ENCODE measurements at regions not wholly inside any gene's neighbourhood (a gene's known extent, or its start where the extent isn't known, plus 50 kb on each side); places are given as distances from the start of the nearest gene placed in this dataset.

DNA sequence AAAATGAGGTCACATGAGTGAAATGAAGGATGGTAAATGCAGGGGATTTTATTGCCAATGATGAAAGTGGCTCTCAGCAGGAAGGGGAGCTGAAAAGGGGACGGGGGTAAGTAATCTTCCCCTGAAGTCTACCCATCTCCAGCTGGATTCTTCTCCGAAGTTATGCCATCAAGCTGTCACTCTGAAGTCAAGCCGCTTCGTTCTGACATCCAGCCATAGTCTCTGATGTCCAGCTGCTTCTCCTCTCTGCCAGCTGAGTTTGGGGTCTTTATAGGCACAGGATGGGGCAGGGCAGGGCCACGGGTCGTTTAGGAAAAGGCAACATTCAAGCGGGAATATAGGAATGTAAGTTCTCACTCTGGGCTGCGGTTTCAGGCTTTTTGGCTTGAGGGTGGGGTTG is 181.9 kb upstream of the ANO3 start:
- TF ChIP-seq EZH2phosphoT487 (IDR thresholded peaks at IDR 0.05; ENCODE audit: borderline replicate concordance, low read depth, low read length): no peak
- TF ChIP-seq, protein P1, sequence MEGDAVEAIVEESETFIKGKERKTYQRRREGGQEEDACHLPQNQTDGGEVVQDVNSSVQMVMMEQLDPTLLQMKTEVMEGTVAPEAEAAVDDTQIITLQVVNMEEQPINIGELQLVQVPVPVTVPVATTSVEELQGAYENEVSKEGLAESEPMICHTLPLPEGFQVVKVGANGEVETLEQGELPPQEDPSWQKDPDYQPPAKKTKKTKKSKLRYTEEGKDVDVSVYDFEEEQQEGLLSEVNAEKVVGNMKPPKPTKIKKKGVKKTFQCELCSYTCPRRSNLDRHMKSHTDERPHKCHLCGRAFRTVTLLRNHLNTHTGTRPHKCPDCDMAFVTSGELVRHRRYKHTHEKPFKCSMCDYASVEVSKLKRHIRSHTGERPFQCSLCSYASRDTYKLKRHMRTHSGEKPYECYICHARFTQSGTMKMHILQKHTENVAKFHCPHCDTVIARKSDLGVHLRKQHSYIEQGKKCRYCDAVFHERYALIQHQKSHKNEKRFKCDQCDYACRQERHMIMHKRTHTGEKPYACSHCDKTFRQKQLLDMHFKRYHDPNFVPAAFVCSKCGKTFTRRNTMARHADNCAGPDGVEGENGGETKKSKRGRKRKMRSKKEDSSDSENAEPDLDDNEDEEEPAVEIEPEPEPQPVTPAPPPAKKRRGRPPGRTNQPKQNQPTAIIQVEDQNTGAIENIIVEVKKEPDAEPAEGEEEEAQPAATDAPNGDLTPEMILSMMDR (conservative IDR thresholded peaks at IDR 0.05; ENCODE audit: low read length): no peak
